ENCODE measurements at regions not wholly inside any gene's neighbourhood (a gene's known extent, or its start where the extent isn't known, plus 50 kb on each side); places are given as distances from the start of the nearest gene placed in this dataset.
A peak's percentile ranks its signal among the peaks of the same experiment; 100 is the strongest.
"Not testable (repeated sequence)": the region's sequence is repeated elsewhere in the genome, so short reads cannot be mapped to it uniquely, and the experiment has no call there.

DNA sequence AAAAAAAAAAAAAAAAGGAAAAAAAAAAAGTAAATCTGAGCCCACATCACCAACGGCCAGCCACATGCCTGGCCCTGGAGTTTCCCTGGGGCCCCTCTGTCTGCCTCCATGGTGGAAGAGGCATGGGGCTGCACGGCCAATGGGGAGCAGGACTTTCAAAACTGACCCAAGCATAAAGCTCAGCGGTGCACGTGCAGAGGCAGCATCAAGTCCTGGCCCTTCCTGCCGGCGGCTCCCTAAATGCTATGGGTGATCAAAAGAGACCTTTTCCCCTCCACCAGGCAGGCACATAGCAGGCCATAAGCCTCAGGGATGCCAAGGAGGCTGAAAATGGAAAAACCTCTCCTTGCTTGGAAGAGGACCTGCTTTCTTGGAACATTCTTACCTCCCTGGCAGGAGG, 94.3 kb downstream of the OAT start:
- no peak for DNase-seq

DNA sequence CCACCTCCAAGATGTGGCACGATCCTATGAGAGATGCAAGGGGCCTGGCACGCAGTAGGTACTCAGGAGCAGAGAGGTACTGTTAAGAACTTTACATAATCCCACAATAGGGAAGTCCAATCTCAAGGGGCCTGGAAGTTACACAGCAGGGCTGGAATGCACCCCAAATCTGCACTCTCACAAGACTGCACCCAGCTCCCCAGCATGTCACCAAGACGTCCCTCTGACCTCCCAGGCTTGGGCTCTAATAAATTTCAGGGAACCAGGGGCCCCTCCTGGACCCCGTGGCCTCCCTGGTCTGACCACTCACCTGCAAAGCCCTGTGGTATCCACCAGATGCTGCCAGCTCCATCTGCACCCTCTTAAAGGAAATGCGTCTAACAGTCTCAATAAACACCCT, 94.9 kb downstream of the OAT start:
- no peak for DNase-seq

DNA sequence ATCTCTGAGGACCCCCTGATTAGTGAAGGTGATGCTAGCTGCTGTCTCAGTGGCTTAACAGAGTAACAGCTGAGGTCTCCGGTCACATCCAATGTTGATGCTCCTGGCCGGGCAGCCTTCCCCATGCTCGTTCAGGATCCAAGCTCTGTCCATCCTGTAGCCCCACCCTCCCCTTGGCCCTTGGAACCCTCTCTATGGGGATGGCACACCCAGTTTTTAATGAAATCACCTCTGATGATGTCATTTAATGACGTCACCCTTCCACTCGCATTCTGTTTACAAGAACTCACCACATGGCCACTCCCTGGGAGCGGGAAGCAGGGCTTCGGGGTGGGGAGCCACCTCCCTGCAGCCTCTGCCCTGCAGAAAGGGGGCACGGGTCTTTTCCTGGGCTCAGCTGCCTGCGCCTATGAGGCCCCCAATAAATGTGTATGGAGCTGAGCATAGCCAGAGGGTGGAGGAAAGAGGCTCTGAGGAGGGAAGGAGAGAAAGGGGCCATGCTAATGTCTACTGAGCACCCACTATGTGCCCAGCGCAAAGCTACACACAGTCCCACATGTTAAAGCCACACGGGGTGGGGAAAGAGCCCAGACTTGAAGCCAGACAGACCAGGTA, 95.5 kb downstream of the OAT start:
- peak; percentile 19 for DNase-seq

DNA sequence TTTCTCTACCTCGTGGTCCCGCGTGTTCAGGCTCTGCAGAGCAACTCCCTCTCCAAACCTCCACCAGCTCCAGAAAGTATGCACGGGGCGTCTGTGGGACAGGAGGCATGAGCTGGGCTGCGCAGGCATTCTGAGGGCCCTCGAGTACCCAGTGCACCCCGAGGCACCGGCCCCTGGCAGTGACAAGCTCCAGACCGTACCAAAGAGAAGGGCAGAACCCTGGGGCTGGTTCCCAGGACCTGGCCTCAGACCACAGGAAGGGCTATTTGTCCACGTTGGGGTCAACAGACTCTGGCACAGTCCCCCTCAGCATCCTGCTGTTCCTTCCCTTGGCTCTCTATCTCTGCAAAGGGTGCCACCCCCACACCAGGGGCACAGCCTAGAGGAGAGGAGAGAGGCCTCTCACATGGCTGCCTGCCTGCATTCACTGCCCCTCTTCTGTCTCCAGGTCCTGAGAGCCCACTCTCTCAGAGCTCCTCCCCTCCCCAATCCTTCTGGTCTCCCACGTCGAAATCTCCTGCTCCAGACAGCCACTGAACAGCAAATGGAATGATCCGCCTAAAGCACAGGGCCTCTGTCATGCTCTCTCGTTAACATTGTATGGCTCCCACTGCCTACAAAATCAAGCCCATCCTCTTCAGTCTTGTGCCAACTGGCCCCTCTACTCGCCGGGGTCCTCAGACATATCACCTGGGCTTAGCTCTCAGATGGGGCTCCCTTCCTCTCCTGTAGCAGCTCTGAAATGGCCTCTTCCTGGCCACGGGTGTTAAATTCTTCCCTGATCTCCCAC, 96.3 kb downstream of the OAT start:
- DNase-seq, result no peak

DNA sequence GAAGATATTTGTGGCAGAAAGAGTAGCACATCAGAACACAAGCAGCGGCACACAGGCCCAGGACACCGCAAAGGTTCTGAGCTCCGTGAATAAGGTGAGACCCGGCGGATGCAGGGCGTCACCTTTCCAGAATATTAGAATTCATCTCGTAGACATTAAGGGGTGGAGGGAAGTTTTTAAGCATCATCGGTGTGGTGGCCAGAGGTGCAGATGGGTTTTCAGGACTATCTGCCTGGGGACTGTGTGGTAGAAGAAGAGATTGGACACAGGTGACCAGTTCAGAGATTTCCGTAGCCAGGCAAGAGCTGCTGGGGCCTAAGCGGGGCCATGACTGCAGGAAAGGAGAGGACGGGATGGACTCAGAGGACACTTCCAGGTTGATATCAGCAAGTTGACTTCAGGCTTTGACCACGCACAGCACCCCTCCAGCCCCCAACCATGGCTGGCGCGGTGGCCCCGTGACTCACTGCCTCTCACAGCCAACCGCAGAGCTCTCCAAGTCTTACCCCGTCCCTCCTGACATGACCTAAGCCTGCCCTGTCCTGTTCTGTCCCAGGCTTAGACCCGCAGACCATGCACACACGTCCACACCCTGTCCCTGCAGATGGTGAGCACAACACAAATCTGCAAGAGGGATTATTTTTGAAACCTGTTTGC, 97.2 kb downstream of the OAT start:
- DNase-seq, result no peak

DNA sequence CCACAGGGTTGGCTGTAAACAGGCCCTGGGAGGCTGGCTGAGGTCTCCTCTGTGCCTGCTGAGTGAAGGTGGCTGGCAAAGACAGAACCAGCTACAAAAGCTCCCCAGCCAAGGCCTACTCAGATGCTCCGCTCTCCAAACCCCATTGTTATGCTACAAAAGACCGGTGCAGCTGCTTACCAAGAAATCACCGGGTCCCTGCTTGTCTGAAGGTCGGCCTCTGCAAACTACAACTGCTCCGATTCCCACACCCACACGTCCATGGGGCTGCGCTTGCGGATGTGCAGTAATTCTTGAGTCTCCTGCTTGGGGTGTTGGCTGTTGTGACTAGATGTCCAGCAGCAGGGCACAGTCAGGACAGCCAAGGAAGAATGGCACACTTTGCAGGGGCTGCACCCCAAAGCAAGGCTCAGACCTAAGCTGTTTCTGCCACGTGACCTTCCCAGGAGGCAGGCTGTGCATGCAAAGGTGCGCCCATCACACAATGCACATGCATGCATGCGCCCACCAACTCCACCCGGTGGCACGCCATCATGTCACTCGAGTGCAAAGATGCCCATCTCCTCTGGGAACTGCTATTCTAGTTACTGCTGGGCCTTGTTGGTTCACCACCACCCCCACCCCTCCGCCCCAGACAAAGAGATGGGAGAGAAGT, 97.8 kb downstream of the OAT start:
- no peak for DNase-seq

DNA sequence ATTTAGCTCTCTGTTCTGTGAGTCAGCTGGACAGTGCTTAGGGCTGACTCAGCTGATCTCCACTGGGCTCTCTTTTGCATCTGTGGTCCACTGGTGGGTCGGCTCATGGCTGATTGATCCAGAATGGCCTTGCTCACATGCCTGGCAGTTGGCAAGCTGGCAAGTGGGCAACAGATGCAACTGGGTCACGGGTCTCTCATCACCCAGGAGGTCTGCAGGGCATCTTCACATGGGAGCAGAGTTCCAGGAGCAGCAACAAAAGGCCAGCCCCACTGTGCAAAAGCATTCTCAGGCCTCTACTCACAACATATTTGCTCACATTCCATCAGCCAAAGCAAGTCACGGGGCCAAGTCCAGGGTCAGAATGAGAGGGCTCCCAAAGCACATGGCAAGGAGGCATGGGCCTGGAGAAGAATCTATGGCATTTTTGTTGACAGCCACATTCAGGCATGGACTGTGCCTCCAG, 98.8 kb downstream of the OAT start:
- DNase-seq, result no peak

DNA sequence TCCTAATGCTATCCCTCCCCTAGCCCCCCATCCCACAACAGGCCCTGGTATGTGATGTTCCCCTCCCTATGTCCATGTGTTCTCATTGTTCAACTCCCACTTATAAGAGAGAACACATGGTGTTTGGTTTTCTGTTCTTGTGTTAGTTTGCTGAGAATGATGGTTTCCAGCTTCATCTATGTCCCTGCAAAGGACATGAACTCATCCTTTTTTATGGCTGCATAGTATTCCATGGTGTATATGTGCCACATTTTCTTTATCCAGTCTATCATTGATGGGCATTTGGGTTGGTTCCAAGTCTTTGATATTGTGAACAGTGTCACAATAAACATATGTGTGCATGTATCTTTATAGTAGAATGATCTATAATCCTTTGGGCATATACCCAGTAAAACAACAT, 99.2 kb downstream of the OAT start:
- DNase-seq, result not testable (repeated sequence)

DNA sequence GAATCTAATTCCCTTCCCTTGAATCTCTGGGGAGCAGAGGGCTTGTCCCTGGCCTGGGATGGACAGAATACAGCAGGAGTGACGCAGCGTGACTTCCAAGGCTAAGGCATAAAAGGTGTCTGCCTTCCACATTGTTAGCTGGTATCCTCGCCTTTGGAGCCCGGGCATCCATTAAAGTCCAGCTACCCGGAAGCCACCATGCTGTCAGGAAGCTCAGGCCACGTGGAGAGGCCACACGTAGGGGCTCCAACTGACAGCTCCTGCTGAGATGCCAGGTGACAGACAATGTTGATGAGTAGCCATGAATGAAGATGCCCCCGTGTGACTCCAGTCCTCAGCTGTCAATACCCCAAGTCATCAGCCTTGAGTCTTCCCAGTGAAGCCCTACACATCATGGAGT, 99.9 kb downstream of the OAT start:
- no peak for DNase-seq

DNA sequence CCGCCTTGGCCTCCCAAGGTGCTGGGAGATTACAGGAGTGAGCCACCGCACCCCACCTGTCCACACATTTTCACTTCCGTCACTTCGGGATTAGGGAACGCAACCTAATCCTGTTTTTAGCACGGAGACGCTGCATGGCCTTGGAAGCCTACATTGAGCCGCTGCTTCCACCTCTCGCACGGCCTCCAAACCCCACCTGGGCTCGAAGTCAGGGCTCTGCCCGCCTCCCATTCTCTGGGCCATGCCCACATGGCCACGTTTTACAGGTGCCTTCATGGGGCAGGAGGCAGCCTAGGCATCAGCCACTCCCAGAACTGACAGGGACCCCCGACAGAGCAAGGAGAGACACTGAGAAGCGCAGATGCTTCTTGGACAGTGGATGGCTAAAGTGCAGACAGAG, 100.6 kb downstream of the OAT start:
- no peak for DNase-seq

DNA sequence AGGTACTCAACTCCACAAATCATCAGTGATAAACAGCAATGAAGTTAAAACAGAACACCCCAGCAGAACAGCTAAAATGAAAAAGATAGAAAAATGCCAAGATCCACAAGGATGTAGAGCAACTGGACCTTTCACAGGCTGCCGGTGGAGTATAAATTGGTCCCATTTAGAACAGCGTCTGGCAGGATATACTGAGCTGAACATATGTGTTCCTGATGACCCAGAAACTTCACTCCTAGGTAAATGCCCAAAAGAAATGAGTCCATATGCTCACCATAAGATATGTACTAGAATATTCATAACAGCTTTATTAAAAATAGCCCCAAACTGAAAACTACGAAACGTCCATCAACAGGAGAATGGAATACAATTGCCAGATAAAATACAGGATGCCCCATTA, 102.4 kb downstream of the OAT start:
- no peak for DNase-seq

DNA sequence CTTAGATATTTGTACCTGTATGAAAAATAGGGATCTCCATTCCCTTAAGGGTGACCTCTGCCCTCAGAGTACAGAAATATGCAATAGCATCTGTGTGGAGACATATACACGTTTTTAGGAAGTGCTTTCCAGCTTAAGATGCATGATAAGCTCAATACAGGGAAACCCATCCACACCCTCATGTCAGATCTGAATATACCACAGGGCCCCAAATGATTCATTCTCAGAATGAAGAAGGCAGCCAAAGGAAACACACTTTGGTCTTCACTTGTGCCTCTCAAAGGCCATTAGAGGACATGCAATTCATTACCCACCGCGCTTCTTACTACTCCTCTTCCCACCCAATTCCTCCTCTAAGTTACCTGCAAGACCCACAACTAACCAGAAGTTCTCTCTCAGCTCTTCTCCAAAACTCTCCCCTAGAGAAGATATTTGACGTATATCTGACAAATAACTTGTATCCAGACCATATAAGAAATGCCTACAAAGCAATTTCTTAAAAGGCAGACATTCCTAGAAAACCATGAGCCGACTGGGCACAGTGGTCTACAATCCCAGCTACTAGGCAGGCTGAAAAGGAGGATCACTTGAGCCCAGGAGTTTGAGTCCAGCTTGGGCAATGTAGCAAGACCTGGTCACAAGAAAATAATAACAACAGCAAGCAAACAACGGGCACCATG, 103.0 kb downstream of the OAT start:
- DNase-seq, result peak; percentile 53

DNA sequence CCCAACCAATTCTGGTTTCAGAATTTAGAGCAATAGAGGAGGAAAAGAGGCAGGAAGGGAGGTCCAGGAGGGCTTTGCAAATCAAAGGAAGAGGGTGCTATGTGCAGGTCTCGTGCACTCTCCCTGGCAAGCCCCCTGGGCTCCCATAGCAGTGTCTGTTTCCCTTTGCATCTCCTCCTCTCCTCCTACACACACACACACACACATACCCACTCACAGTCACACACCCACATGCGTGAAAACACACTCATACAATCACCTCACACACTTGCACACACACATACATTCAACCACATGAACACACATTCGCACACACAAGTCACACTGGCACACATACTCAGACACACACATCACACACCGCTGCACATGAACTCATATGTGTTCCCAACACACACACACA, 105.3 kb downstream of the OAT start:
- DNase-seq, result no peak

DNA sequence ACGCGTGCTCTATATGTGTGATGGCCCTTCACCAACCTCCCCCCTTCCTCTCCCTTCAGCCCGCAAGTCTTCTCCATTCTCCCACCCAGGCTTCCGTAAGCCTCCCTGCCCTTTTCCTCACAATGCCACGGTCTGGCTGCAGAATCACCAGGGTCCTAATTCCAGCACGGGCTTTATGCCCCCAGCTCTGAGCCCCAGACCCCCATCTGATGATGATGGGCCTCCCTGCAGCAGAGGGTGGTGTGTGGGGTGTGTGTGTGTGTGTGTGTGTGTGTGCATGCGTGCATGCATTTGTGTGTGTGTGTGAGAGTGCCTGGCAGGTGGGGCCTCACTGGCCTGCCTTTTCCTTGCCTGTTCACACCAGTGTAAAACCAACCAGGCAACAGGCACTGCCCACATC, 109.9 kb downstream of the OAT start:
- DNase-seq, result no peak

DNA sequence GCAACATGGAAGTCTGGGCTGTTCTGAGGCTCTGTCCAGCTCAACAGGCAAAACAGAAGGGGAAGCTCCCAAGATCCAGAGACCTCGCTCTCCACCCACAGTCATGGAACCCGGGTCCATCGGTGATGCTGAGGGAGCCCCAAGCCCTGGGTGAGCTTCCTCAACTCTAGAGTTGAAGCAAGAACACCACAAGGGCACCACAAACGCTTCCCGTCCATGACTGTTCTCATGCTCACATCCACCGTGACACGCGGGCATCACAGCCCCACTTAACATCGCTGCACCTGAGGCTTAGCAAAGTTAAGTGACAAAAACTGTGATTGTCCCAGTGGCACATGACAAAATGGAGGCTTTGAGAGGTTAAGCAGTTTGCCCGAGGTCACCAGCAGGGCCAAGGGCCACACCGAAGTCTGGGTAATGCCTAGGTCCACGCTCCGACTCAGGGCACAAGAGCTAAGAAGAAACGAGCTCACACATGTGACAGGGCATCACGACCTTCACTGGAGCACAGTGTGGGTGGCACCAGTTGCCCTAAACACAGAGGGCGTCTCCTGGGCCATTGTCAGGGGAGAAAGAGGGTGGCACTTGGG, 110.6 kb downstream of the OAT start:
- DNase-seq, result no peak

DNA sequence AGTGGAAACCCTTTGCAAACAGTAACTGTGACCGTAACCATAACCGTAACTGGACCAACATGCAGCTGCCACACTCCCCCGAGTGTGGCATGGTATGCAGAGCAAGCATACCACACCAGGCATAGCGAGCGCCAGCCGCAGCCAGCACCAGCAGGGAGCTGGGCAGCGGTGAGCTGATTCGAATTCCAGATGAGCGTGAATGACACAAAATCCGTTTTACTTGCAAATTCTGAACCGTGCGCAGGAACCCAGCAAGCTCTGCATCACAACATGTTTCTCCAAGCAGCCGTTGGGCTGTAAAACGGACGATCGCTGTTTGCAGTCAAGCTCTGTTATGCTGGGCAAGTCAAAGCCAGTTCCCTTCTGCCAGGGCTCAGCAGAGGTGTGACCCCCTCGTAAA, 111.1 kb downstream of the OAT start:
- no peak for DNase-seq

DNA sequence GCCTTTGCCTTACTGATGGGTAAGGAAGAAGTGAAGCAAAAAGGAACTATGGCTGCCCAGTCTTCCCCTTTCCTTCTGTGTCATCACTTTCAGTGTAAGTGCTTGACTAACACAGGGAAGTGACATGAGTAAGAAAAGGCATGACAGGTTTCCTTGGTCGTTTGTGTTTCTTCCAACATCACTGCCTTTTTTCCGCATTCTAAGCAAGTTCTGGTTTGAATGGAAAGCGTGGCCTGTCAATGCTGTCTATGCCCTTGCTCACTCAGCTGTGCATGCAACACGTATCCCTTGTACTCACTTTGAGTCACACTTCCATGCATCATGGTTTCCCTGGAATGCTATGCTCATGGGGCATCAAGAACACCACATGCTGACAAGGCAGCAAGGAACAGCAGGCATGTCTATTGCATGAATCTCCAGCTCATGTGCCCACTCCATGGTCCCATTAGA, 111.8 kb downstream of the OAT start:
- DNase-seq, result no peak

DNA sequence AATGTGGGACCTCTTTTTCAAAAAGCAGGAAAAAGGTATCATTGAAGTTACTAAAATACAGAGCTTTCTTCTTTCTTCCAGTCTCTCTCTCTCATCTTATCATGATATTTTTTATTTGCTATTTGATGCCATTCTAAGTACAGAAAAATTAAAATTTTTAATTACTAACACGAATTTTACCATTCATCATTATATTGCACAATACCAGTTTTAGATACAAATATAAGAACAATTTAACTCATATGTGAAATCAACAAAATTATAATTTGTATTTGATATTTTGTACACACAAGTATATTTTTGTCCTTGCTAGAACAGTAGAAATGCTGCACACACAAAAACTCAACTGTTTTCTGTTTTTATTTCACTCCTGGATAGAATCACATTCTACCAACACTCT, 112.2 kb downstream of the OAT start:
- DNase-seq, result no peak

DNA sequence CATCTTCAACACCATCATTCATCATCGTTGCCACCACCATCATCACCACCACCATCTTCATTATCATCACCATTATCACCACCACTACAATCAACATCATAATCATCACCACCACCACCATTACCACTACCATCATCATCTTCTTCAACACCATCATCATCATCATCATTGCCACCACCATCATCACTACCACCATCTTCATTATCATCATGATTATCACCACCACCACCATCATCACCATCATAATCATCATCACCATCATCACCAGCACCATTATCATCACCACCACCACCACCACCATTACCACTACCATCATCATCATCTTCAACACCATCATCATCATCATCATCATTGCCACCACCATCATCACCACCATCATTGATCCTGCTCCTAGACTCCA, 112.7 kb downstream of the OAT start:
- no peak for DNase-seq

DNA sequence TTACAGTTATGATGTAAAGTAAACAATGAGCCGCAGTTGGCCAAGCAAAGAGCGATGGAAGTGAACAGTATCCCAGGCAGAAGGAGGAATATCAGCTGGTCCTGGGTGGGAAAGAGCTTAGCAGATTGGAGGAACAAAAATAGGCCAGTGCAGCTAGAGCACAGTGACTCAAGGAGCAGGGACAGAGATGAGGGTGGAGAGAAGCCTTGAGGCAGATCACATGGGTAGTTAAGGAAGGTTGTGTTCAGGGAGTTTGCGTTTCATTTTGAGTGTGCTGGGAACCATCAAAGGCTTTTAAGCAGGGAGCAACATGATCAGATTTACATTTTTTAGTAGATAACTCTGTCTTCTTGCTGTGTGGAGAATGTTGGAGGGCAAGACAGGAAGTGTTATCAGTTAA, 113.6 kb downstream of the OAT start:
- DNase-seq, result no peak

DNA sequence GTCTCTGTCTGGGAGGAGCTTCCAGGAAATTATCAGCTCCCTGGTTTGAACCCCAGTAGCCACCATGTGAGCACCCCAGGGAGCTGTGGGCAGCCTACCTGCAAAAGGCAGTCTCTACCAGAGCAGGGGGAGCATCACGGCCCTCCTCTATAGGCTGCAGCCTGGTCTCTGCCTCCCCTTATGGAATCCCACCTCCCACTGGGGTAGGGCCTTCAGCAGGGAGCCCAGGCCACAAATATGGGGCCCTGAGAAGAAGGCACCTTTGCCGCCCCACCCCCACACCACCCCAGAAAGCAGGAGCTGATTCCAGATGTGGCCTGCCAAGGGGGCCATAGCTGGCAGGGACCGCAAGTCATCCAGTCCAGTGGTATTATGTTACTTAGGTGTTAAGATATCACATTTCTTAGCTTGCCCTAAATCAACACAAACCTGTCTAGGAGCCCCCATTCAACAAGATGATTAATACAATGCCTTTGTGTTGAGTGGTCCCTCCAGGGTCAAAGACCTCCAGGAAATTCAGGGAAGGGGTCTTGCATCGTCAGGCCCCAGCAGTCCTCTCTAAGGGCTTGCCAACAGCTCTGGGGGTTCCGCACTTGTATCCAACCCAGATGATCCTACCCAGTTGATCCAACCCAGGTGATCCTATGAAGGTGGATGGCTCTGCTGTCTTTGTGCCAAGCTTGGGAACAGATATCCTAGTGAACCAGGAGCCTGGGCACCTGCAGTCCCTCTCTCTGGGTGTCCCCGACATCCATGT, 114.9 kb downstream of the OAT start:
- DNase-seq, result no peak

DNA sequence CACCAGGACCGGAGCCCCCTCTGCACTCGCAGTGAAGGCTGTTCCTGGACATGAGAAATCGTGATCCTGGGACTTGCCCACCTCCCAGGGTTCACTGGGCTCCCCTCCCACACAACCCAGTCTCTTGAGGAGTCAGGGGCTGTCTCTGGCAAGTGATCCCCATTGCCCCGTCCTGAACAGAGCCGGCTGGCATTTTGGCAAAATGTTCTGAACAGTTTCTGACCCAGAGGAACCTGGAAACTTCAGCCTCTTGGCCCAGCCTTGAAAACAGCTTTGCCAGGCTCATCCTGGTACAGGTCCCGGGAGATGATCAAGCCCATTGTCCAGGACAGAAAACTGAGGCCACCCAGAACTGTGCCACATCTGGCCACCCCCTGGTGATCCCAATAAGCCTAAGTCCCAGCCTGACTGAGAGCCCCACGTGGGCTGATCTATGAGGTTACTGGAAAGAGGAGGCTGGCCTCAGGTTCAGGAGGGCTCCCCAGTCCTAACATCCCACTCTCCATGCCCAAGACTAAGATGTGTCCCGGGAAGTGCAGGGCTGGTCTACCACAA, 115.7 kb downstream of the OAT start:
- no peak for DNase-seq

All from OCI-M1 (cell line).